Ishikawa (cell line): ENCODE measurements at regions not wholly inside any gene's neighbourhood (a gene's known extent, or its start where the extent isn't known, plus 50 kb on each side); places are given as distances from the start of the nearest gene placed in this dataset.
A peak's percentile ranks its signal among the peaks of the same experiment; 100 is the strongest.

Experiments
- CEBPB ChIP-seq: IDR thresholded peaks from 2 replicates; pipeline ENCODE4 v1.6.1; 2012
- CREB1 ChIP-seq: IDR thresholded peaks from 2 replicates; pipeline ENCODE4 v1.6.1; 2012; ENCODE audit warnings: low read depth
- EGR1 ChIP-seq: IDR thresholded peaks from 2 replicates; pipeline ENCODE4 v1.6.1; 2012
- EP300 ChIP-seq: IDR thresholded peaks from 2 replicates; pipeline ENCODE4 v1.6.1; 2012; ENCODE audit warnings: borderline replicate concordance
- FOXM1 ChIP-seq: IDR thresholded peaks from 2 replicates; pipeline ENCODE4 v1.6.1; 2012; ENCODE audit warnings: low read depth, borderline replicate concordance
- MAX ChIP-seq: IDR thresholded peaks from 2 replicates; pipeline ENCODE4 v1.6.1; 2012
- NFIC ChIP-seq: IDR thresholded peaks from 2 replicates; pipeline ENCODE4 v1.6.1; 2012
- RAD21 ChIP-seq: IDR thresholded peaks from 2 replicates; pipeline ENCODE4 v1.6.1; 2012; ENCODE audit warnings: low read depth
- REST ChIP-seq: IDR thresholded peaks from 2 replicates; pipeline ENCODE4 v1.6.1; 2012; ENCODE audit warnings: low read depth, mild to moderate bottlenecking
- TAF1 ChIP-seq: IDR thresholded peaks from 2 replicates; pipeline ENCODE4 v1.6.1; 2012; ENCODE audit warnings: low read depth, mild to moderate bottlenecking
- TCF12 ChIP-seq: IDR thresholded peaks from 2 replicates; pipeline ENCODE4 v1.6.1; 2012; ENCODE audit warnings: low read depth
- TEAD4 ChIP-seq: IDR thresholded peaks from 2 replicates; pipeline ENCODE4 v1.6.1; 2012
- USF1 ChIP-seq: IDR thresholded peaks from 2 replicates; pipeline ENCODE4 v1.6.1; 2012
- YY1 ChIP-seq: IDR thresholded peaks from 2 replicates; pipeline ENCODE4 v1.6.1; 2012; ENCODE audit warnings: low read depth
- ZBTB7A ChIP-seq: IDR thresholded peaks from 2 replicates; pipeline ENCODE4 v1.6.1; 2012; ENCODE audit warnings: low read depth

GRCh38 chr1:185601189-185601588, 133.0 kb upstream of the HMCN1 start:
- TF ChIP-seq REST (no peak), MAX (no peak), EP300 (no peak), CREB1 (no peak), FOXM1 (no peak), NFIC (no peak), TEAD4 (no peak), CEBPB (no peak), TCF12 (no peak), USF1 (no peak), RAD21 (no peak), EGR1 (no peak), ZBTB7A (no peak), YY1 (no peak), TAF1 (no peak)

- no peak for TF ChIP-seq ZBTB7A
- TF ChIP-seq EGR1 = no peak
- no peak for TF ChIP-seq REST
- no peak for TF ChIP-seq TAF1
- no peak for TF ChIP-seq TCF12
- no peak for TF ChIP-seq CEBPB
- no peak for TF ChIP-seq MAX
- no peak for TF ChIP-seq USF1
- no peak for TF ChIP-seq FOXM1
- TF ChIP-seq YY1 = no peak
- TF ChIP-seq TEAD4 = no peak
Measured at GRCh38 chr1:185600641-185601040, 133.6 kb upstream of the HMCN1 start.

GRCh38 chr1:185598332-185598731, 135.9 kb upstream of the HMCN1 start:
- no peak for TF ChIP-seq EGR1
- TF ChIP-seq USF1 = no peak
- TF ChIP-seq TAF1 = no peak
- TF ChIP-seq NFIC = no peak
- no peak for TF ChIP-seq REST

GRCh38 chr1:185595835-185596667, 138.1 kb upstream of the HMCN1 start:
- no peak for TF ChIP-seq ZBTB7A
- no peak for TF ChIP-seq CEBPB
- no peak for TF ChIP-seq NFIC
- TF ChIP-seq REST = no peak
- no peak for TF ChIP-seq USF1
- no peak for TF ChIP-seq TAF1
- TF ChIP-seq RAD21 = peak; percentile 63
- no peak for TF ChIP-seq TEAD4
